NCI-H1436 treated with DMSO at 0.1 percent for 48 hours (cell line): ENCODE measurements at regions not wholly inside any gene's neighbourhood (a gene's known extent, or its start where the extent isn't known, plus 50 kb on each side); places are given as distances from the start of the nearest gene placed in this dataset.

Experiments used
- DNase-seq: peaks from one replicate; lab custom pipeline; 2025; lab: John Stamatoyannopoulos, UW

DNA sequence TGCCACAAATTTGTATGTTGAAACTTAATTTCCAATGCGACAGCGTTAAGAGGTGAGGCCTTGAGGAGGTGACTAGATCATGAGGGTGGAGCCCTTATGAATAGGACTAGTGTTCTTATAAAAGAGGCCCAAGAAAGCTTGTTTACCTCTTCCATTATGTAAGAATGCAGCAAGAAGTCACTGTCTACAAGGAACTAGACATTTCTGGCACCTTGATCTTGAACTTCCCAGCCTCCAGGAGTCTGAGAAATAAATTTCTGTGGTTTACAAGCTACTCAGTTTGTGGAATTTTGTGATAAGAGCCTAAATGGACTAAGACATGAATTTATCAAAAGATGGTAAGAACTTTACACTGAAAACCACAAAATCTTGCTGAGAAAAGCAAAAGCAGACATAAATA, 173.6 kb upstream of the SGK1 start:
- DNase-seq, result no peak

DNA sequence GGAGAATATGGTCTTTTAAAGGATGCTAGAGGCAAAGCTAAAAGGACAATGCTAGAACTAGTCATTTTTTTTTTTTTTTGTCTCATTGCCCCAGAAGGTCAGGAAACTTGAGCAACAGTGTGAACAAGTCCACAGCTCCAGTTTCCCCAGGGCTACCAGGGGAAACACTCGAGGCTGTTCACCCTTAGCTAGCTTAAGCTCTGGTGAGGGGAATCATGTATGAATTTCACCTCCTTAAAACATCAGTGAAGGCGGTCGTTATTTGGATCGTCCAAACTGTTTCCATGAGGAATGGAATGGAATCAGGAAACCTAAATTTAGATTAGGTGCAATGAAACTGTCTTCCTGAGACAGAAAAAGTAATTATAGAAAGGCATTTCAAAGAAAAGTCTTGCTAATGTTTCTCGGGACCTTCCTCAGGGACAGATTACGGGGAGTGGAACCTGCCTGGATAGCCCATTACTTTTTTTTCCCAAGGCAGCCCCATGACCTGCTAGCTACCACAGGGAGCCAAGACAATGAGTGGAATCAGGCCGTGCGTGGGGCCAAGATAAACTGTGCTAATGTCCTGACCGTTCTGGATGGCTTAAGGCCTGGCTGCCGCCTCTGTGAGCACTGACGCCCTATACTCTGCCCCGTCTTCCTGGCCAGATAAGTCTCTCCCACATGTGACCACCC, 164.8 kb upstream of the SGK1 start:
- no peak for DNase-seq

DNA sequence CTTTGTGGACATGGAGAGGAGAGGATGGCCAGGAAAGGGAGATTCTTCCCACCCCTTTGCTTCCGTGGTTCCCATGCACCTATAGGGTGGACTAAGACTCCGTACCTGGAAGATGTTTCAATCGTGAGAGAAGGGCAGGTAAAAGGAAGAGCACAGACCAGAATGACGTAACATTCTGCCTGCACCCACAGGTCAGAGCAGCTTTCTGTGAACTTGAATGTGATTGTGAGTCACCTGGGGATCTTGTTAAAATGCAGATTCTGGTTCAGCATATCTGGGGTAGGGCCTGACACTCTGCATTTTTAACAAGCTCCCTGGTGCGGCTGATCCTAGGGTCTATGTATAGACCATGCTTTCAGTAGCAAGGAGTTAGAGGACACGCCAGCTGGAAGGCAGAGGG, 164.1 kb upstream of the SGK1 start:
- DNase-seq, result no peak

DNA sequence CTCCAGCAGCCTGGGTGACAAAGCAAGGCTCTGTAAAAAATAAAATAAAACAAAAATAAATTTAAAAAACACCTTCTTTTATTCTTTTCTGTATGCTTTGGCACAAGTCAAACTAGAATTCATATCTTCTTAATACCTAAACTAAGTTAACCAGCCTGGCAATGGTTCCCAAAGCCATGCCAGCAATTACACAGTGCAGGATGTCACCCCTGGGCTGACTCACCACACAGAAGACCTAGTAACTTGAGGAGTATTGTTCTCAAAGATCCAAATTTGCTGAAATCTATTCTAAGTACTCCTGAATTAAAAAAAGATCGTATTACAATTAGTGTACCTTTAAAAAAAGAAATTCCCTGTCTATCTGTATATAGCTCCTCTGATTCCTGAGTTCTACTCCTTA, 162.7 kb upstream of the SGK1 start:
- no peak for DNase-seq

DNA sequence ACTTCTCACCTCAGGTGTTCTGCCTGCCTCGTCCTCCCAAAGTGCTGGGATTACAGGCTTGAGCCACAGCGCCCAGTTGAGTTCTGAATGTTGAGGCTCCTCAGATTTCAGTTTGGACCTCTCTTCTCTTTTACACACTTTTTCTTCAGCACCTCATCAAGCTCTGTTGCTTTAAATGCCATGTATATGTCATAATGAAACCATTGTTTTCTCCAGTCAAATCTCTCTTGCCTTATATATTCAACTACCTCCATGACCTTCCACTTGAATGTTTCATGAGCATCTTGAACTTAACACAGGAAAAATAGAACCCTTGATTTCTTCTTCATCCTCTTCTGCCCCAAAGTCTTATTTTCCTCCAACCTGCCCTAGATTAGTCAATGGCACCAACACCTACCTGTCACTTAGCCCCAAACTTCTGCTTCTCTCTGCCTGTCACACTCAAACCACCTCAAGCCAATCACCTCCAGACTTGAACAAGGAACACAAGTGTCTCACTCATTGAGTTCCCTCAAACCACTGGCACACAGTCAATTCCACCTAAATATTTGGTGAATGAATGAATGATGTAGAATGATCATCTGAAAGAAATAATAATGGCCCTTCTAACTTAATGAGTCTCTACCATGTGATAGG, 161.0 kb upstream of the SGK1 start:
- DNase-seq, result no peak

DNA sequence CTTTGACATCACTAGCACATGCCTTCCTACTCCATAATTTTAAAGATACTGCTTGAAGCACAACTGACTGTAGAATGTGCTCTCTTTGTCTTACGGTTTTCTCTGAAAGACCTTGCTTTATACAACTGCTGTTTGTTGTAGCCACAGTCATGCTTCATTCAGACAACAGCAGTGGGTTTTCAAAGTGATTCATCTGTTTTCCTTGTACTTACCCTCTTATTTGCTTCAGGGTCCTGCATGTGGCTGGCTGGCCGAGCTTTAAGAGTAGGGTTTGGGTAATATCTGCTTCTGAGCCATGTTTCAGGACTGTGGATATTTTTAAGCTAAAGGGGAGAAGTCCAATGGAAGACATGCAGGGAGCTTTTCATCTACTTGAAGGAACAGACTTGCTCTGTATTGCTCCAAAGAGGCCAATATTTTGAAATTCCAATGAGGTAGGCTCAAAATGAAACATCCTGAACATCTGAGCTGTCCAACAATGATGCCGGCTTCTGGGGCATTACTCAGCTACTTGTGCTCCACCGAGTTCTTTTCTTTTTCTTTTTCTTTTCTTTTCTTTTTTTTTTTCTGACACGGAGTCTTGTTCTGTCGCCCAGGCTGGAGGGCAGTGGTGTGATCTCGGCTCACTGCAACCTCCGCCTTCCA, 160.2 kb upstream of the SGK1 start:
- DNase-seq, result no peak

DNA sequence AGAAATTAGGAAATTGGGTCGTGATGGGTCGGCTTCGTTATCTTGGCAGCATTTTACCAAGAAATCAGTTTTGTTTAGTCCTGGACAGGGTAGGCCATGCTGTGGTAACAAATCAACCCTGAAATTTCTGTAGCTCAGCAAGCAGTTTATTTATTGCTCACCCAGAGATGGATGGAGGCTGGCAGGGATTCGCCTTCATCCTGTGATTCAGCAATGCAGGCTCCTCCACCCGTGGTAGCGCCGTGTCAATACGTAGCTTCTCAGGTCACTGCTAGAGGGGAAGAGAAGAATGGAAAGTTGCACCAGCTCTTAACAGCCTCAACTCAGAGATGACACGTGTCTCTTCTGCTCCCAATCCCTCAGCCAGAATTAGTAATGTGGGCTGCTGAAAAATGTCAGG, 157.0 kb upstream of the SGK1 start:
- no peak for DNase-seq

DNA sequence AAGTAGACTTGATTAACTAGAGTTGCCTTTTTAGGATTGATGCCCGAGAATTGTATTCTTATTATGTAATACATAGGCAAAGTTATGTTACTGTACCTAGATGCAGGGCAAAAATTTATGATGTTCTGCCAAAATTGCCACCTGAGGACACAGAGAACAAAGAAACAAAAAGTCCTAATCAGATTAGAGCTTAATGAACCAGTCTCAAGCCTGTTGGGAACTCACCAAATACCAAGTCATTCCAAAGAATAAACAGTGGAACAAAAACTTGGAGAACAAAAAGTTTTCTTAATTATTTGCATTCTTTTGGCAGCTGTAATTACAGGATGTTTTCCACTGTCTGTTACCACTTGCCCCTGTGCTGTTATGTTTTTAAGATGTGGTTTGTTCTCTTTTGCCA, 154.7 kb upstream of the SGK1 start:
- no peak for DNase-seq

DNA sequence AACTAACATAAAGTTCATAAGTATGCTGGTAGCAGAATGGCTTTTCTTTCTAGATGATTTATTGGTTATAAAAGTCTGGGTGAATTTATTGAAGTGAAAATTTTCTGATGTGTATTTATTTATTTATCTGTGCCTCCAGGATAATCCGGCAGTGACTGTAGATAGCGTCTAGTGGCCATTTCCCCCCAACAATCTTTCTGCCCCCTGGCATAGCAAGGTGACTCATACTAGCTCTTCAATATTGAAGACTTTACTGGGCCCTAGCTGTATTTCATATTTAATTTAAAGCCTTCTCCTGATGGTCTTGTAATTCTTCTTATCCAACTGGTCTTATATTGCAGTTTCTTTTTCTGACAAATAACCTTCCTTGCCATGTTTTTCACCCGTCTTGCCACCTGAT, 154.1 kb upstream of the SGK1 start:
- DNase-seq, result no peak

DNA sequence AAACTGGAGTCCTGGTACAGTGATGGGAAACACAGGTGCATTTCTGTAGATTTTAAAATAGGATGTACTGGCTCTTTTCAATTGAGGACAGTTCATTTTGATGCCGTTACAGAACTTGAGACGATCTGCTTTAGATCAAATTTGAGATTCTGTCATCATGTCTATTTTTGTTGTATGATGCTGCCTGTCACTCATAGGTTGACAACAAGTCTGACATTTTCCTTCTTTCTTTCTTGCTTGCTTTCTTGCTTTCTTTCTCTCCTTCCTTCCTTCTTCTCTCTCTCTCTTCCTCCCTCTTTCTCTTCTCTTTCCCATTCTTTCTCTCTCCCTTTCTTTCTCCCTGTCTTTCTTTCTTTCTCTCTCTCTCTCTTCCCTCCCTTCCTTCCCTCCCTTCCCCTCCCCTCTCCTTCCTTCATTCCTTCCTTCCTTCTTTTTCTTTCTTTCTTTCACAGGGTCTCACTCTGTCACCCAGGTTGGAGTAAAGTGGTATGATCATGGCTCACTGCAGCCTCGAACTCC, 152.6 kb upstream of the SGK1 start:
- no peak for DNase-seq

DNA sequence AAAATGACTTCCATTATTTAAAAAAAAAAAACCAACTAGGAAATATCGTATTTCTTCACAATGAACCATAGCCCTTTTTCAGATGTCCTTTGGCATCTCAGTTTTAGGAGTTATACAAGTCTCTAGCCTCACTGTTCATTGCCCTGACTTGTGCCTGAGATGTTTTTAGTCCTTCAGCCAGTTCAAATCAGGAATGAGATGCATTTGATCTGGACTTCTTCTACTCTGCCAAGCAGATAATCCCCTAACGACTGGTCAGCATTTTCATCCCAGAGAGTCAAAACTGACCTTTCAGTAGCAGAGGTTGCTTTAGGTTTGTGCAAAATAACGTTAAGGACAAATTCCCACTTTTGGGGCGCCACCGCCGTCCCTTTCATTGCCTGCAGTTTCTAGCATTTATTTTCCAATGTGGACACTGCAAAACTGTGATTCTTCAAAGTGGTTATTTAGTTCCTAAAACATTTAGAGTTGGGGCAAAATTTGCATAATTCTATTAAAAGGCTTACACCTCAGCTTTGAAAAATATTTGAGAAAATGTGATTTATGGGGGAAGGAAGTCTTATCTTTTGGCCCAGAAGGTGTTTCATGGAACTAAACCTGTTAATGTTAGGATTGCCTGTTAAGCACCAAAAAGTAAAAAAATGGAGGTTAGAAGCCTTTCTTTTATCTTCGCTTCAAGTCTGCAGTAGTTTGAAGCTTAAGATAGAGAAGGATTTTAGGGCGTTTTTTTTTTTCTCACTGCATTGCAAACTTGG, 152.0 kb upstream of the SGK1 start:
- no peak for DNase-seq

DNA sequence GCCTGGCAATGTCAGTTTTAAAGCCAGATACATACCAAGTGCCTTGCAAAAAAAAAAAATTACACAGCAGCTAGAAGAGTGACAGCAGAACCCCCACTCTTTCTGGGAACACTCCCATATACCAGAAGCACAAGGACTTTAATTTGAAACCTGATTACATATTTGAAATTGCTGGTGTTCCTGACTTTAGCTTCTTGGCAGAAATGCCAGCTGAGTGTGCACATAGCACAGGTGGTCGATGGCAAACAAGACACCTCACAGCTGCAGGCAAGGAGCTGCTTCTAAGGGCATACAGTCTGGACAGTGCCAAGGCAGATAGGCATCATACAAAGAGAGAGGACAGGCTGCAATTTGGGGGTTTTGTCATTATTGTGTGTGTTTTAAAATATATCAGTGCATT, 150.7 kb upstream of the SGK1 start:
- no peak for DNase-seq

DNA sequence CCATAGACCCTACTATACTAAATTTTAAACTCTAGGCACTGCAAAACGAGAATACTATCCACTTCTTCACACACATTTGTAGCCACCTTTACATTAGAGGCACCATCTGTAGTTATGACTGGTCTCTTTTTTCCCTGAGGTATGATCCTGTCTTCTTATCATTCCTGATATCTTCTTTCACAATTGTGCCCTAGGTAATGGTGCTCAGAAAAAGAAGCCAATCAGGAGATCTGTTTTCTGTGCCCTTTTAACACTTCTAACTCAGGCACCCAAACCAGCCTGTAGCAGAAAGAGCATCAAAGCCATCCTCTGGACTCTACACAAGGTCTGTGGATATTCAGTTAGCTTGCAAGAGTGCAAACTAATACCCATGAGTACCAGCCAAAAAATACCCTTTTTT, 149.7 kb upstream of the SGK1 start:
- DNase-seq, result no peak

DNA sequence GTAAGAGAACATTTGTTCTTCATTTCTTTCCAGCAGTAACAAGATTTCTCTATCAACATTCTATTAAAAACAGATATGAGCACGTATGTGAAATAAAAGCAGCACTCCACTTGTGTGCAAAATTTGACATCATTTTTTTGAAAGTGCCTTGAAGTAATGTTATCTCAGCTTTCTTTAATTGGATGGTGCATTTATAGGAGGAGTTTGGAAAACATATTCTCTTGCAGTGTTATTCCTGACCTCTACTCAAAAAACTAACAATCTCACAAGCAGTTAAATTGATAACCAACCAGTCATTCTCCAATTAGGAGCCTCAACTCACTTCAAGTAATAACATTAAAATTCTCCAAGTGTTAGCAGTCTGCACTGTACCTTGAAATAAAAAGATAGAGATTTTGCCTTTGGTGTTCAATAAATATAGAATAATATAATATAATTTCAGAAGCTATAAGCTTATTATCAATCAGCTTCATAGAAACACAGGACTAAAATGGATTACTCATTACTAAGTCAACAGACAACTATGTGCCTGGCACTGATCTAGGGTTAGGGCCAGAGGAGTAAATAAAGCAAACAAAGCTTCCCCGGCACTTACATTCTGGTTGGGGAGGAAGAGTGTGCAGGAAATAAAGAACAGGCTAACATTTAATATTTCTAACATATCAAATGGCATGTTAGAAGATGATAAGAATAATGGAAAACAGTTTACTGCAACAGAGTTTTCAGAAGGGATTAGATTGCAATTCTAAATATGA, 149.0 kb upstream of the SGK1 start:
- no peak for DNase-seq

DNA sequence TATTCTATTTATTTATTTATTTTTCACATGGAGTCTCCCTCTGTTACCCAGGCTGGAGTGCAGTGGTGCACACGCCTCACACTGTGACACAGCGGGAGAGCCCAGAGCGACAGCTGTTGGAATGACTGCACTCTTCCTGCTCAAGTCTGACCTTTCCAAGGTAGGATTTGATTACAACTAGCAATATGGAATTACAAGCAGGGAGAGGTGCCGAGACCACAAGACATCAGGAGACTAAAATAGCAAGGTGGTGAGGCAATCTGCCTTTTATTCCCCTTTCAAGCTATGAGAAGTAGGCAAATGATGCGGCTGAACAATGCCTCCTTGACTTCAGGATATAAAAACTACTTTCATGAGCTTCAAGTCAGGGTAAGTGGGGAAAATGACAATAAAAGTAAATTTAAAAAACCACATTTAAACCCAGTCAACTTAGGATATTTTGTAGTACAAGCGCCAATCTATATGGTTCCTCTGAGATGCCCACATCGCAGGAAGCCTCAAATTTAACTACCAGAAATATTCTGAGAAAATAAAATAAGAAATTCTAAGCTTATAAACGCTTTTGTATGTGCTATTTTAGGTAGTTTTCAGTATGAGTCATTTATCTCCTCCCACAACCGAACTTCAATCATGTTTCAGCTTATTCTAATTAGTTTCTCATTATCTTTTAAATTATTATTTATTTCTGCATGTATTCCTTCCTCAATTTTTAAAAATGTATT, 146.9 kb upstream of the SGK1 start:
- no peak for DNase-seq

DNA sequence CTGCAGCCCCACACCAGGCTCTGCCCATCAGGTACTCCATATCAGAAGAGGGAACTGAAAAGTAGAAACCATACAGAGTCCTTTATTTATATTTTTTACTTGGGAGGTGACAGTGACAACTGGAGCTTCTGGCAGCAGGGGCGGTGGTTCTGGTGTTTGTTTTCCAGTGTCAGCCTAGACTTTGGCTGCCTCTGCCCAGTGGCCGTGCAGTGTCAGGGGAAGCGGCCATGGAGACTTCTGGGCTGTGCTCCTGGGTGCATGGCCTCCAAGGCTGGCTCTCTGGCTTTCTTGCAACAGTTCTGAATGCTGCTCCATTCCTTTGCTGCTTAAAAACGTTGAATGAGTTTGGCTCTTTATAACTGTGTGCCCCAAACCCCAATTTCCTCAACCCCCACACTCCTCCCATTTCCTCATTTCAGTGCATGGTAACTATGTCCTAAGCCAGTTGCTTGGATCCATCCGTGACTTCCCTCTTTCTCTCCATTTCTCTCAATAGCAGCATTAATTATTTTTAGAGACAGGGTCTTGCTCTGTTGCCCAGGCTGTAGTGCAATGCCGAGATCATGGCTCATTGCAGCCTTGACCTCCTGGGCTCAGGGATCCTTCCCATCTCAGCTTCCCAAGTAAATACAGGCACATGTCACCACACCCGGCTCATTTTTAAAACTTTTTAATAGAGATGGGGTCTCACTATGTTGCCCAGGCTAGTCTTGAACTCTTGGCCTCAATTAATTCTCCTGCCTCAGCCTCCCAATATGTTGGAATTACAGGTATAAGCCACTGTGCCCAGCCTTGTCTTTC, 141.1 kb upstream of the SGK1 start:
- DNase-seq, result no peak

DNA sequence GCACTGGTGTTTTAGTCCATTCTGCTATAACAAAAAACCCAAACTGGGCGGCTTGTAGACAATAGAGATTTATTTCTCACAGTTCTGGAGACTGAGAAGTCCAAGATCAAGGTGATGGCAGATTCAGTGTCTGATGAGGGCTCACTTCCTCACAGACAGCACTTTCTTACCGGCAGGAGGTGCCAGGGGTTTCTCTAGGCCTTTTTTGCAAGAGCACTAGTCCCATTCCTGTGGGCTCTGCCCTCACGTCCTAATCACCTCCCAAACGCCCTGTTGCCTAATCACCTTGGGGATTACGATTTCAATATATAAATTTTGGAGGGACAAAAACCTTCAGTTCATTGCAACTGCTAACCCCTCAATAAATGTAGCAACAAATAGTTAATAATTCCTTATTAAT, 140.0 kb upstream of the SGK1 start:
- no peak for DNase-seq

DNA sequence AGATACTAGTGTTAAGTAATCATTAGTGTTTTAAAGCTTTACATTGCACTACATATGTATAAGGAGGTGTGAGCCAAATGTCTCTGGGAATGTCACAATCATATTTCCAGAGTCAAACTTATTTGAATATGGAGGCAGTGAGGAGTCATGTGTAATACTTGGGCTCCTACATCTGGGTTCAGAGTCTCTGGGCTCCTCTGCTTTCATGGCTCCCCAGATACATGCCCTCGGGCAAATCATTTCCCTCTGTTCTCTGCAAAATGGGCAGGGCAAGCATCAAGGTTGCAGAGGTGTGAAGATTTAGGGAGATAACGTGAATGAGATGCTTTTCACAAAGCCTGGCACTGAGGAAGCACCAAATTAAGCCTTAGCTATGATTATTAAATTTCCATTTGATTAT, 138.3 kb upstream of the SGK1 start:
- no peak for DNase-seq

DNA sequence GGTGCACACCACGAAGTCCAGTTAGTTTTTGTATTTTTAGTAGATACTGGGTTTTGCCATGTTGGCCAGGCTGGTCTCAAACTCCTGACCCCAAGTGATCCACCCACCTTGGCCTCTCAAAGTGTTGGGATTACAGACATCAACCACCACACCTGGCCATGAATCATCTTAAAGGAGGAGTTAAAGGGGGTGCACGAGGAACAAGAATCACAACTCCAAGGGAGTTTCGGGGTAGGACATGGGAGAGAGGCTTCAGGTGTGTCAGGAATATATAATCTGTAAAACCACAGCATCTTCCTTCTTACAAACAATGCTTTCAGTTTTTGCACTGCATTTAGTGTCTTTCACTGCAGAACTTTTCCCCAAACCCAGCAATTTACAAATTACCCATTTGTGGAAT, 137.4 kb upstream of the SGK1 start:
- no peak for DNase-seq

DNA sequence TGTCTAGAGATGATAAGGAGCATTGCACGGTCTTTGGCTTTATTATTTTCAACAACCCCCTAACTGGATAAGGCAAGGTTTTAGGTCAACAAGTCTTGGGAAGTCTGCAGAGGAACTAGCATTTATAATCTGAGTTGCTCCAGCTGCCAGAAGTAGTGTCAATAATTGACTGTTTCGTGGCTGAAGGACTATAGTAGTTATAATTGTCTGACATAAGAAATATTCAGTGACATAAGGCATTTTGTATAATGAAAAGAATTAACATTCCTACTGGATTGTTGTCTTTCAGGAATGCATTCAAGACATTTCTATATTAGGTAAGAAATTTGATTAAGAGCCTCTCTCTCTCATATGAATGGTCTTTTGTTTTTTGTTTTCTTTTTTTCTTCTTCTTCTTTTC, 136.9 kb upstream of the SGK1 start:
- DNase-seq, result no peak
